CD14-positive monocyte (primary cell): ENCODE measurements at regions not wholly inside any gene's neighbourhood (a gene's known extent, or its start where the extent isn't known, plus 50 kb on each side); places are given as distances from the start of the nearest gene placed in this dataset.

Experiments used
- DNase-seq, 3 donors: peaks; one replicate each; pipeline ENCODE4 v3.0.0-alpha.2; 2011 to 2022
- H2AFZ ChIP-seq: 2 replicates; pipeline ENCODE4 v1.6.0; 2012; ENCODE audit warnings: mild to moderate bottlenecking, low read depth, low read length, inconsistent platforms; ENCODE audit not compliant: insufficient read depth, poor library complexity, severe bottlenecking
- H3K27ac ChIP-seq, 2 donors: 1 replicate in 1 of 2; 2 replicates in 1 of 2; pipeline ENCODE4 v1.5.1; 2012 to 2013; ENCODE audit warnings: low read length in 2 of 2, control low read depth in 1 of 2, inconsistent platforms in 1 of 2, low read depth in 1 of 2, mild to moderate bottlenecking in 1 of 2
- H3K27me3 ChIP-seq, 2 donors: one replicate each; pipeline versions ENCODE4 v1.6.0 to v1.6.1; 2011 to 2013; ENCODE audit warnings: low read length in 2 of 2; ENCODE audit not compliant: control insufficient read depth in 2 of 2, insufficient read depth in 2 of 2
- H3K36me3 ChIP-seq, 2 donors: replicated peaks in 1 of 2; 1 replicate in 1 of 2; 2 replicates in 1 of 2; pipeline versions ENCODE4 v1.5.1 to v1.6.1; 2012 to 2013; ENCODE audit warnings: low read length in 2 of 2, control low read depth in 1 of 2, inconsistent platforms in 1 of 2, mild to moderate bottlenecking in 1 of 2; ENCODE audit not compliant: insufficient read depth in 2 of 2, control insufficient read depth in 1 of 2
- H3K4me1 ChIP-seq, 2 donors: 1 replicate in 1 of 2; 2 replicates in 1 of 2; pipeline versions ENCODE4 v1.5.1 to v1.6.1; 2012 to 2013; ENCODE audit warnings: low read length in 2 of 2, control low read depth in 1 of 2, inconsistent platforms in 1 of 2, mild to moderate bottlenecking in 1 of 2, moderate library complexity in 1 of 2; ENCODE audit not compliant: insufficient read depth in 2 of 2, control insufficient read depth in 1 of 2
- H3K4me2 ChIP-seq: replicated peaks from 2 replicates; pipeline ENCODE3; 2012; ENCODE audit warnings: low read length, moderate library complexity, mild to moderate bottlenecking; ENCODE audit not compliant: poor library complexity, severe bottlenecking; ENCODE audit errors: extremely low read depth
- H3K4me3 ChIP-seq, 3 experiments: fragments of 200-600 bp in 1 of 3; sonication (generic) in 1 of 3; replicated peaks in 1 of 3; 1 replicate in 2 of 3; 2 replicates in 1 of 3; pipeline ENCODE4 v1.5.1; 2011 to 2013; ENCODE audit warnings: low read length in 3 of 3, mild to moderate bottlenecking in 3 of 3, control low read depth in 2 of 3, low read depth in 2 of 3, inconsistent platforms in 1 of 3, moderate library complexity in 1 of 3
- H3K79me2 ChIP-seq: 2 replicates; pipeline ENCODE4 v1.6.0; 2012; ENCODE audit warnings: mild to moderate bottlenecking, control low read depth, inconsistent platforms, low read length, moderate library complexity; ENCODE audit not compliant: insufficient read depth
- H3K9ac ChIP-seq: 2 replicates; pipeline ENCODE4 v1.6.0; 2017; ENCODE audit warnings: low read length, mild to moderate bottlenecking; ENCODE audit not compliant: insufficient read depth, poor library complexity, severe bottlenecking
- H3K9me3 ChIP-seq, 2 donors: replicated peaks in 1 of 2; 1 replicate in 1 of 2; 2 replicates in 1 of 2; pipeline versions ENCODE4 v1.5.1 to v1.6.1; 2012 to 2013; ENCODE audit warnings: low read length in 2 of 2, control low read depth in 1 of 2; ENCODE audit not compliant: control insufficient read depth in 1 of 2, insufficient read depth in 1 of 2
- H4K20me1 ChIP-seq: 2 replicates; pipeline ENCODE4 v1.6.0; 2012; ENCODE audit warnings: mild to moderate bottlenecking, low read length, control low read depth, moderate library complexity; ENCODE audit not compliant: insufficient read depth
- H3K27ac Mint-ChIP-seq, 7 donors: one replicate each; pipeline ENCODE4 v1.8.0; 2020; ENCODE audit warnings: mild to moderate bottlenecking in 7 of 7, mixed read lengths in 7 of 7, moderate library complexity in 6 of 7, inconsistent platforms in 2 of 7
- H3K27me3 Mint-ChIP-seq, 3 donors: one replicate each; pipeline ENCODE4 v1.8.0; 2021 to 2022; ENCODE audit warnings: low read depth in 3 of 3, mild to moderate bottlenecking in 3 of 3, mixed read lengths in 3 of 3, moderate library complexity in 3 of 3, inconsistent platforms in 1 of 3
- H3K36me3 Mint-ChIP-seq, 2 donors: one replicate each; pipeline ENCODE4 v1.8.0; 2020; ENCODE audit warnings: mixed read lengths in 2 of 2, inconsistent platforms in 1 of 2, mild to moderate bottlenecking in 1 of 2
- H3K4me1 Mint-ChIP-seq: one replicate; pipeline ENCODE4 v1.8.0; 2020; ENCODE audit warnings: mild to moderate bottlenecking, mixed read lengths
- H3K4me3 Mint-ChIP-seq, 2 donors: one replicate each; pipeline ENCODE4 v1.8.0; 2020; ENCODE audit warnings: mild to moderate bottlenecking in 2 of 2, mixed read lengths in 2 of 2, moderate library complexity in 1 of 2
- H3K9me3 Mint-ChIP-seq, 7 donors: one replicate each; pipeline ENCODE4 v1.8.0; 2020 to 2022; ENCODE audit warnings: mixed read lengths in 7 of 7, mild to moderate bottlenecking in 6 of 7, moderate library complexity in 6 of 7, inconsistent platforms in 2 of 7
- WGBS: methylation state at CpG from one replicate; pipeline ENCODE4 v1.1.5; 2013; ENCODE audit warnings: missing lambda C conversion rate; ENCODE audit not compliant: insufficient coverage; 5-methylcytosine and 5-hydroxymethylcytosine counted together
- intact Hi-C, 2 donors: fragments of 100-400 bp; cut with micrococcal nuclease; formaldehyde crosslinking; loops; one replicate each; pipeline versions ENCODE4 v1.15.0 to v1.15.1; 2023
- TF ChIP-seq, protein P1 (sequence below): fragments of 200-600 bp; IDR thresholded peaks from one replicate; pipeline ENCODE4 v1.8.0; 2022; ENCODE audit warnings: antibody characterized with exemption, mild to moderate bottlenecking

DNA sequence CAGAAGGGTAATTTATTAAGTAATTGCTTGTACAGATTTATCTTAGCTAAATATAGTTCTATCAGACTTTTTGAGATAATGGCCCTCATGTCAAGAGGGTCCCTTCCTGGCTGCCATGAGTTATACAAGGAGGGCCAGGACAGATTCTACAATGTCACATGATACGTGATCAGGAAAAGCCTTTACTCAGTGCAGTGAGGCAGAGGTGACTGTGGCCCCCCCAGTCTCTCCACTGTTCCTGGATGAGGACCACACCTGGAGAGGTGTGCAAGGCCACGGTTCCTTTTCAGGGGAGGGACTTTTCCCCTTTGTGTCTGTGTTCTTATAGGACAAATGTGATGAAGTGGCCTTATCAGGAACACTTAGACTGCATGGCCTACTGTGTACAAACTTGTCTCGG, 54.3 kb upstream of the LRCH1 start:
- no peaks in the 10 kb centered on the region for H3K36me3 ChIP-seq
- intact Hi-C loops, result loop anchor here in 1 of 2 donors (10.0 kb wide), 1 partner anchor 226 kb away; no protein-coding TSS in a partner anchor
- Mint-ChIP-seq H3K27ac (no peak overlapping the region), H3K36me3 (no peaks in the 10 kb centered on the region), H3K4me1 (no peaks in the 10 kb centered on the region), H3K9me3 (no peaks in the 10 kb centered on the region), H3K4me3 (no peak overlapping the region), H3K27me3 (peaks cover 10 to 16% (median 11%) of the 10 kb centered on the region in 3 donors)
- no peaks in the 10 kb centered on the region for H3K9me3 ChIP-seq
- no peak overlapping the region for H3K9ac ChIP-seq
- DNase-seq, result no peak
- H2AFZ ChIP-seq, result no peak overlapping the region
- WGBS, result 93% methylated on average over 2 of the region's 3 CpGs
- H3K79me2 ChIP-seq, result no peaks in the 10 kb centered on the region
- peaks cover 2 to 7% of the 10 kb centered on the region in 2 donors for H3K27me3 ChIP-seq
- no peaks in the 10 kb centered on the region for H3K4me1 ChIP-seq
- TF ChIP-seq, protein P1, sequence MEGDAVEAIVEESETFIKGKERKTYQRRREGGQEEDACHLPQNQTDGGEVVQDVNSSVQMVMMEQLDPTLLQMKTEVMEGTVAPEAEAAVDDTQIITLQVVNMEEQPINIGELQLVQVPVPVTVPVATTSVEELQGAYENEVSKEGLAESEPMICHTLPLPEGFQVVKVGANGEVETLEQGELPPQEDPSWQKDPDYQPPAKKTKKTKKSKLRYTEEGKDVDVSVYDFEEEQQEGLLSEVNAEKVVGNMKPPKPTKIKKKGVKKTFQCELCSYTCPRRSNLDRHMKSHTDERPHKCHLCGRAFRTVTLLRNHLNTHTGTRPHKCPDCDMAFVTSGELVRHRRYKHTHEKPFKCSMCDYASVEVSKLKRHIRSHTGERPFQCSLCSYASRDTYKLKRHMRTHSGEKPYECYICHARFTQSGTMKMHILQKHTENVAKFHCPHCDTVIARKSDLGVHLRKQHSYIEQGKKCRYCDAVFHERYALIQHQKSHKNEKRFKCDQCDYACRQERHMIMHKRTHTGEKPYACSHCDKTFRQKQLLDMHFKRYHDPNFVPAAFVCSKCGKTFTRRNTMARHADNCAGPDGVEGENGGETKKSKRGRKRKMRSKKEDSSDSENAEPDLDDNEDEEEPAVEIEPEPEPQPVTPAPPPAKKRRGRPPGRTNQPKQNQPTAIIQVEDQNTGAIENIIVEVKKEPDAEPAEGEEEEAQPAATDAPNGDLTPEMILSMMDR, result no peak
- H3K4me2 ChIP-seq, result no peak overlapping the region
- no peak overlapping the region for H3K27ac ChIP-seq
- no peaks in the 10 kb centered on the region for H4K20me1 ChIP-seq
- H3K4me3 ChIP-seq, result no peak overlapping the region

DNA sequence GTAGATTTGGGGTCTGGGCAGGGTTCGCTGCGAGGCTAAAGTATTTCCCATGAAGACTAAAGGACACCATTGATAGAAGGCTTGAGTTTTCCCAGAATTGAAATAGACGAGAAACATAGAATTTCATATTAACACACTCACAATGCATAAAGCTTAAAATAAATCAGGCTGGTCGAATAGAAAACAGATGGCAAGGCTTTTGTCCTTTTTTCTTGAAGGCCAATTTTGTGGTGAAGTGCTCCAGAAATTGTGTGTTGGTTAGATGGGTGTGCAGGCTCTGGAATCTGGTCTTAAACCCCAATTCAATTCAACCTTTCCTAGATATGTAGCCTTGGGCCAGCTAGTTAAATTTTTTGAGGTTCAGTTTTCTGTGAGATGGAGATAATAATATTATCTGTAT, 56.9 kb upstream of the LRCH1 start:
- Histone ChIP-seq H3K9me3 (no peaks in the 10 kb centered on the region), H3K27me3 (no peaks in the 10 kb centered on the region), H4K20me1 (no peaks in the 10 kb centered on the region), H3K79me2 (no peaks in the 10 kb centered on the region), H2AFZ (no peak overlapping the region), H3K9ac (no peak overlapping the region), H3K4me3 (no peak overlapping the region), H3K27ac (no peak overlapping the region), H3K36me3 (no peaks in the 10 kb centered on the region), H3K4me2 (no peak overlapping the region), H3K4me1 (no peaks in the 10 kb centered on the region)
- intact Hi-C loops, result loop anchor here in 1 of 2 donors (10.0 kb wide), 1 partner anchor 229 kb away; no protein-coding TSS in a partner anchor
- Mint-ChIP-seq H3K9me3 (no peaks in the 10 kb centered on the region), H3K4me3 (no peak overlapping the region), H3K27me3 (peaks cover 7 to 8% (median 7%) of the 10 kb centered on the region in 3 donors), H3K27ac (no peak overlapping the region), H3K36me3 (no peaks in the 10 kb centered on the region), H3K4me1 (no peaks in the 10 kb centered on the region)
- WGBS, result no CpG with 5 or more reads among the region's 4 CpGs
- TF ChIP-seq, protein P1, result no peak
- no peak for DNase-seq
